Heart right ventricle (tissue), 16 donors: ENCODE measurements at regions not wholly inside any gene's neighbourhood (a gene's known extent, or its start where the extent isn't known, plus 50 kb on each side); places are given as distances from the start of the nearest gene placed in this dataset.

ENCODE experiments used
- ATAC-seq, 8 donors: fragments of 200-7000 bp; cut with Tn5 transposase; one replicate each; pipeline ENCODE4 v1.9.1; 2020; ENCODE audit warnings: mild to moderate bottlenecking in 8 of 8, moderate library complexity in 8 of 8, moderate number of reproducible peaks in 1 of 8
- DNase-seq, 2 donors: peaks; one replicate each; pipeline ENCODE4 v3.0.0-alpha.2; 2020
- H3K27ac ChIP-seq, 10 donors: fragments of 200-600 bp; sonication (generic) in 2 of 10; one replicate each; pipeline versions ENCODE4 v1.5.0 to v1.8.0; 2020 to 2022; ENCODE audit warnings: mild to moderate bottlenecking in 3 of 10
- H3K27me3 ChIP-seq, 7 donors: fragments of 200-600 bp; one replicate each; pipeline ENCODE4 v1.8.0; 2021 to 2022; ENCODE audit warnings: mild to moderate bottlenecking in 2 of 7
- H3K36me3 ChIP-seq, 9 donors: fragments of 200-600 bp; sonication (generic) in 1 of 9; one replicate each; pipeline versions ENCODE4 v1.5.0 to v1.8.0; 2020 to 2022; ENCODE audit warnings: mild to moderate bottlenecking in 2 of 9
- H3K4me1 ChIP-seq, 9 donors: fragments of 200-600 bp; sonication (generic) in 1 of 9; one replicate each; pipeline versions ENCODE4 v1.5.0 to v1.8.0; 2020 to 2022; ENCODE audit warnings: mild to moderate bottlenecking in 4 of 9
- H3K4me3 ChIP-seq, 10 donors: fragments of 200-600 bp; sonication (generic) in 2 of 10; one replicate each; pipeline versions ENCODE4 v1.5.0 to v1.8.0; 2020 to 2022; ENCODE audit warnings: mild to moderate bottlenecking in 7 of 10, moderate library complexity in 2 of 10
- H3K9me3 ChIP-seq, 11 donors: fragments of 200-600 bp in 10 of 11; sonication (generic) in 2 of 11; one replicate each; pipeline versions ENCODE4 v1.5.0 to v1.8.0; 2013 to 2022; ENCODE audit warnings: mild to moderate bottlenecking in 2 of 11, control low read depth in 1 of 11, moderate library complexity in 1 of 11
- CTCF ChIP-seq, 9 donors: fragments of 200-600 bp; sonication (generic) in 2 of 9; IDR thresholded peaks; one replicate each; pipeline versions ENCODE4 v1.5.0 to v1.8.0; 2021 to 2022; ENCODE audit warnings: antibody characterized with exemption in 9 of 9, mild to moderate bottlenecking in 5 of 9, moderate library complexity in 1 of 9
- WGBS, 2 donors: extraction: QIAGEN DNeasy Blood & Tissue Kit; methylation state at CpG; one replicate each; pipeline ENCODE4 v1.1.7; 2013; ENCODE audit warnings: inconsistent platforms in 1 of 2; 5-methylcytosine and 5-hydroxymethylcytosine counted together
- intact Hi-C, 10 donors: fragments of 100-400 bp; cut with DNase I; formaldehyde crosslinking; loops; one replicate each; pipeline versions ENCODE4 v1.11.1 to v1.14.2; 2022
- donor health status: Arrhythmogenic right ventricular cardiomyopathy.
- donor health status: ischemic (EF 13 %, LVEDD 7.1; RV severe dilation, severe dysfunction).
- donor health status: healthy with polysubstance abuse.
- donor health status: DM: no; HTN: yes; CAD: no.
- donor health status: DM: no; HTN: no; CAD: no.
- donor health status: ischemic (EF 25% LVEDD 6.9; RV normal size, moderate dysfunction).
- donor health status: ischemic (EF 25% LVEDD 5.7; RV mildly dilated, moderate dysfunction).
- donor health status: healthy.
- donor health status: DM: yes; HTN: yes; CAD: no.
- donor health status: Ischemic cardiomyopathy.
- donor health status: ischemic (EF 35%, LVEDD 5.7; RV mildly dilated, moderate dysfunction).
- donor health status: nonischemic (EF 11% LVEDD 7.7; RV severe dilation, severe dysfunction).
- donor health status: DM: yes; HTN: yes; CAD: no.
- donor health status: PGD.
- donor health status: ischemic (EF 29% LVEDD 5.4; RV normal size, mild dysfunction).
- donor health status: nonischemic (EF 23%, LVEDD 6.1; RV moderate dilation, normal function).

GRCh38 chr13:111893607-111894443 lies 173.1 kb upstream of the SOX1 start:
- no peak for DNase-seq
- 10 to 13% methylated on average over 35 of the region's 35 CpGs for WGBS, 2 donors
- Histone ChIP-seq H3K36me3 (no peaks in the 10 kb centered on the region), H3K27ac (peak overlapping the region in 2 of 10 donors; percentile 35 to 42), H3K9me3 (peaks cover 0 to 11% (median 0%) of the 10 kb centered on the region in 11 donors), H3K27me3 (peaks cover 13 to 81% (median 64%) of the 10 kb centered on the region in 7 donors), H3K4me1 (peaks cover 0 to 12% (median 5%) of the 10 kb centered on the region in 9 donors), H3K4me3 (peak overlapping the region in 9 of 10 donors; percentile 22 to 42 (median 33))
- ATAC-seq, result peak in 5 of 8 donors; percentile 29 to 64 (median 42)
- intact Hi-C loops, result no loop called here
- no peak for TF ChIP-seq CTCF (IDR thresholded peaks at IDR 0.05)

GRCh38 chr13:111895896-111896821 lies 170.8 kb upstream of the SOX1 start:
- ATAC-seq (no peak), DNase-seq (no peak)
- WGBS, 2 donors, result 66 to 70% methylated on average over 28 of the region's 28 CpGs
- no peak for TF ChIP-seq CTCF (IDR thresholded peaks at IDR 0.05)
- H3K4me3 ChIP-seq, result no peak overlapping the region
- intact Hi-C loops, result no loop called here
- H3K4me1 ChIP-seq, result peaks cover 0 to 12% (median 5%) of the 10 kb centered on the region in 9 donors
- H3K9me3 ChIP-seq, result peaks cover 0 to 5% (median 0%) of the 10 kb centered on the region in 11 donors
- no peak overlapping the region for H3K27ac ChIP-seq
- peaks cover 13 to 68% (median 53%) of the 10 kb centered on the region in 7 donors for H3K27me3 ChIP-seq
- no peaks in the 10 kb centered on the region for H3K36me3 ChIP-seq

- no peak for ATAC-seq
- H3K36me3 ChIP-seq, result no peaks in the 10 kb centered on the region
- TF ChIP-seq CTCF (IDR thresholded peaks at IDR 0.05), result no peak
- WGBS, 2 donors, result 68 to 75% methylated on average over 19 of the region's 19 CpGs
- no peak for DNase-seq
- no peak overlapping the region for H3K27ac ChIP-seq
- H3K9me3 ChIP-seq, result no peaks in the 10 kb centered on the region
- H3K4me3 ChIP-seq, result no peak overlapping the region
- peaks cover 13 to 64% (median 42%) of the 10 kb centered on the region in 7 donors for H3K27me3 ChIP-seq
- H3K4me1 ChIP-seq, result peaks cover 0 to 12% (median 5%) of the 10 kb centered on the region in 9 donors
- intact Hi-C loops, result no loop called here
Measured at GRCh38 chr13:111897178-111897845, 169.6 kb upstream of the SOX1 start.

- Histone ChIP-seq H3K4me1 (peaks cover 0 to 9% (median 3%) of the 10 kb centered on the region in 9 donors), H3K9me3 (no peaks in the 10 kb centered on the region), H3K36me3 (no peaks in the 10 kb centered on the region), H3K27me3 (peaks cover 12 to 62% (median 40%) of the 10 kb centered on the region in 7 donors), H3K4me3 (no peak overlapping the region), H3K27ac (no peak overlapping the region)
- TF ChIP-seq CTCF (IDR thresholded peaks at IDR 0.05), result no peak
- DNase-seq, result no peak
- intact Hi-C loops, result no loop called here
- no peak for ATAC-seq
- WGBS, 2 donors, result 63 to 66% methylated on average over 9 of the region's 9 CpGs
Measured at GRCh38 chr13:111897846-111898215, 169.1 kb upstream of the SOX1 start.
